ENCODE measurements at regions not wholly inside any gene's neighbourhood (a gene's known extent, or its start where the extent isn't known, plus 50 kb on each side); places are given as distances from the start of the nearest gene placed in this dataset.

- H3K4me1 Mint-ChIP-seq (ENCODE audit: low read depth): peaks cover 6% of the 10 kb centered on the region
Observed at GRCh38 chr11:71119656-71120269, 132.6 kb downstream of the SHANK2 start.

GRCh38 chr11:71118671-71119250 lies 133.6 kb downstream of the SHANK2 start:
- Mint-ChIP-seq H3K4me3 (ENCODE audit: low read depth) (no peak overlapping the region), H3K27ac (no peak overlapping the region), H3K27me3 (no peaks in the 10 kb centered on the region), H3K9me3 (ENCODE audit: low read depth) (peaks cover under 1% of the 10 kb centered on the region), H3K4me1 (ENCODE audit: low read depth) (peaks cover 6% of the 10 kb centered on the region), H3K36me3 (ENCODE audit: insufficient read depth) (peaks cover 18% of the 10 kb centered on the region)
- TF ChIP-seq CTCF (IDR thresholded peaks at IDR 0.05; ENCODE audit: unreplicated experiment): no peak
- DNase-seq (ENCODE audit: low spot score, unreplicated experiment): no peak

More at GRCh38 chr11:71119656-71120269, 132.6 kb downstream of the SHANK2 start:
- DNase-seq (ENCODE audit: low spot score, unreplicated experiment): no peak
- TF ChIP-seq CTCF (IDR thresholded peaks at IDR 0.05; ENCODE audit: unreplicated experiment): no peak
- Mint-ChIP-seq H3K36me3 (ENCODE audit: insufficient read depth) (peaks cover 20% of the 10 kb centered on the region), H3K9me3 (ENCODE audit: low read depth) (peaks cover 5% of the 10 kb centered on the region), H3K4me3 (ENCODE audit: low read depth) (no peak overlapping the region), H3K27ac (peak overlapping the region; percentile 43), H3K27me3 (no peaks in the 10 kb centered on the region)

- no peaks in the 10 kb centered on the region for H3K9me3 Mint-ChIP-seq (ENCODE audit: low read depth)
- no peak overlapping the region for H3K4me3 Mint-ChIP-seq (ENCODE audit: low read depth)
- no peak for TF ChIP-seq CTCF (IDR thresholded peaks at IDR 0.05; ENCODE audit: unreplicated experiment)
- peaks cover 15% of the 10 kb centered on the region for H3K36me3 Mint-ChIP-seq (ENCODE audit: insufficient read depth)
- H3K27me3 Mint-ChIP-seq: no peaks in the 10 kb centered on the region
- no peak for DNase-seq (ENCODE audit: low spot score, unreplicated experiment)
- H3K27ac Mint-ChIP-seq: peak overlapping the region; percentile 49
- H3K4me1 Mint-ChIP-seq (ENCODE audit: low read depth): peaks cover 13% of the 10 kb centered on the region
Observed at GRCh38 chr11:71117311-71117710, 135.1 kb downstream of the SHANK2 start.

GRCh38 chr11:71116693-71117040 lies 135.7 kb downstream of the SHANK2 start:
- H3K36me3 Mint-ChIP-seq (ENCODE audit: insufficient read depth): peaks cover 16% of the 10 kb centered on the region
- H3K27ac Mint-ChIP-seq: no peak overlapping the region
- peaks cover 13% of the 10 kb centered on the region for H3K4me1 Mint-ChIP-seq (ENCODE audit: low read depth)

More at GRCh38 chr11:71116693-71117040, 135.7 kb downstream of the SHANK2 start:
- H3K27me3 Mint-ChIP-seq: no peaks in the 10 kb centered on the region
- H3K9me3 Mint-ChIP-seq (ENCODE audit: low read depth): no peaks in the 10 kb centered on the region
- no peak for DNase-seq (ENCODE audit: low spot score, unreplicated experiment)
- TF ChIP-seq CTCF (IDR thresholded peaks at IDR 0.05; ENCODE audit: unreplicated experiment): no peak
- H3K4me3 Mint-ChIP-seq (ENCODE audit: low read depth): no peak overlapping the region
